22Rv1 (cell line): ENCODE measurements at regions not wholly inside any gene's neighbourhood (a gene's known extent, or its start where the extent isn't known, plus 50 kb on each side); places are given as distances from the start of the nearest gene placed in this dataset.

ENCODE experiments used
- CTCF ChIP-seq: fragments of 450-650 bp; IDR thresholded peaks from 2 replicates; pipeline ENCODE4 v1.5.1; 2017; ENCODE audit warnings: mild to moderate bottlenecking
- ZFX ChIP-seq: fragments of 450-650 bp; IDR thresholded peaks from 2 replicates; pipeline ENCODE4 v1.6.1; 2017; ENCODE audit warnings: antibody characterized with exemption, borderline replicate concordance

GRCh38 chr9:95731876-95732275, 143.6 kb upstream of the ERCC6L2 start:
- TF ChIP-seq CTCF, result no peak
- no peak for TF ChIP-seq ZFX
